BLaER1 (cell line): ENCODE measurements at regions not wholly inside any gene's neighbourhood (a gene's known extent, or its start where the extent isn't known, plus 50 kb on each side); places are given as distances from the start of the nearest gene placed in this dataset.
A peak's percentile ranks its signal among the peaks of the same experiment; 100 is the strongest.

ENCODE experiments used
- H3K27ac ChIP-seq: shearing (Covaris generic); formaldehyde crosslinking; 2 replicates; pipeline ENCODE4 v1.8.1; 2022
- H3K27me3 ChIP-seq: shearing (Covaris generic); formaldehyde crosslinking; 2 replicates; pipeline ENCODE4 v1.8.1; 2022
- H3K36me3 ChIP-seq: shearing (Covaris generic); formaldehyde crosslinking; 2 replicates; pipeline ENCODE4 v1.8.1; 2022
- H3K4me1 ChIP-seq: shearing (Covaris generic); formaldehyde crosslinking; 2 replicates; pipeline ENCODE4 v1.8.1; 2022
- H3K4me2 ChIP-seq: shearing (Covaris generic); formaldehyde crosslinking; 2 replicates; pipeline ENCODE4 v1.8.1; 2022
- H3K4me3 ChIP-seq: shearing (Covaris generic); formaldehyde crosslinking; 2 replicates; pipeline ENCODE4 v1.8.1; 2022
- H3K9ac ChIP-seq: shearing (Covaris generic); formaldehyde crosslinking; 2 replicates; pipeline ENCODE4 v1.8.1; 2022
- H3K9me3 ChIP-seq: shearing (Covaris generic); formaldehyde crosslinking; 2 replicates; pipeline ENCODE4 v1.8.1; 2022
- H4K20me1 ChIP-seq: shearing (Covaris generic); formaldehyde crosslinking; 2 replicates; pipeline ENCODE4 v1.8.1; 2022
- Cebpa-rat ChIP-seq: shearing (Covaris generic); IDR thresholded peaks from 2 replicates; pipeline ENCODE4 v1.8.1; 2022

- TF ChIP-seq Cebpa-rat, result no peak
- H3K27me3 ChIP-seq, result no peaks in the 10 kb centered on the region
- H3K4me2 ChIP-seq, result no peak overlapping the region
- no peaks in the 10 kb centered on the region for H3K9me3 ChIP-seq
- no peak overlapping the region for H3K27ac ChIP-seq
- no peak overlapping the region for H3K4me3 ChIP-seq
- H3K4me1 ChIP-seq, result peaks cover 6% of the 10 kb centered on the region; the same call in 1 of the 2 replicates
- H3K9ac ChIP-seq, result no peak overlapping the region
- no peaks in the 10 kb centered on the region for H4K20me1 ChIP-seq
- peaks cover 21% of the 10 kb centered on the region for H3K36me3 ChIP-seq
These were observed 82.4 kb upstream of the CLCN4 start for GRCh38 chrX:10074241-10074941.

GRCh38 chrX:10076765-10077164 is 80.0 kb upstream of the CLCN4 start:
- H4K20me1 ChIP-seq, result no peaks in the 10 kb centered on the region
- H3K27me3 ChIP-seq, result no peaks in the 10 kb centered on the region
- no peak overlapping the region for H3K27ac ChIP-seq

GRCh38 chrX:10077425-10078188 is 79.2 kb upstream of the CLCN4 start:
- Histone ChIP-seq H3K36me3 (peaks cover 23% of the 10 kb centered on the region; the same call in 1 of the 2 replicates), H3K27ac (no peak overlapping the region), H3K4me3 (no peak overlapping the region), H3K27me3 (no peaks in the 10 kb centered on the region), H3K9me3 (no peaks in the 10 kb centered on the region), H3K4me2 (no peak overlapping the region), H3K9ac (no peak overlapping the region), H3K4me1 (peaks cover 10% of the 10 kb centered on the region), H4K20me1 (no peaks in the 10 kb centered on the region)
- TF ChIP-seq Cebpa-rat, result no peak

More at GRCh38 chrX:10076765-10077164, 80.0 kb upstream of the CLCN4 start:
- H3K4me2 ChIP-seq, result no peak overlapping the region
- H3K36me3 ChIP-seq, result peaks cover 23% of the 10 kb centered on the region; the same call in 1 of the 2 replicates
- H3K9me3 ChIP-seq, result no peaks in the 10 kb centered on the region
- H3K4me1 ChIP-seq, result peaks cover 1% of the 10 kb centered on the region
- no peak overlapping the region for H3K9ac ChIP-seq
- H3K4me3 ChIP-seq, result no peak overlapping the region
- no peak for TF ChIP-seq Cebpa-rat

GRCh38 chrX:10078266-10078665 is 78.5 kb upstream of the CLCN4 start:
- Histone ChIP-seq H4K20me1 (no peaks in the 10 kb centered on the region), H3K4me2 (no peak overlapping the region), H3K9ac (no peak overlapping the region), H3K36me3 (peaks cover 23% of the 10 kb centered on the region; the same call in 1 of the 2 replicates), H3K4me3 (no peak overlapping the region), H3K9me3 (no peaks in the 10 kb centered on the region), H3K27ac (no peak overlapping the region), H3K4me1 (peaks cover 16% of the 10 kb centered on the region), H3K27me3 (no peaks in the 10 kb centered on the region)
- TF ChIP-seq Cebpa-rat, result no peak

- no peak overlapping the region for H3K4me2 ChIP-seq
- H3K4me3 ChIP-seq, result no peak overlapping the region
- H4K20me1 ChIP-seq, result no peaks in the 10 kb centered on the region
- no peak overlapping the region for H3K9ac ChIP-seq
- H3K27me3 ChIP-seq, result no peaks in the 10 kb centered on the region
- H3K36me3 ChIP-seq, result peaks cover 22% of the 10 kb centered on the region; the same call in 1 of the 2 replicates
- TF ChIP-seq Cebpa-rat, result no peak
- H3K27ac ChIP-seq, result no peak overlapping the region
- peaks cover 26% of the 10 kb centered on the region for H3K4me1 ChIP-seq
- H3K9me3 ChIP-seq, result no peaks in the 10 kb centered on the region
These were observed 77.5 kb upstream of the CLCN4 start for GRCh38 chrX:10079231-10079630.

GRCh38 chrX:10083809-10084208 is 73.0 kb upstream of the CLCN4 start:
- Histone ChIP-seq H3K27me3 (no peaks in the 10 kb centered on the region), H3K36me3 (peaks cover 15% of the 10 kb centered on the region; the same call in 1 of the 2 replicates), H3K4me2 (peak overlapping the region; percentile 87), H3K4me3 (no peak overlapping the region), H4K20me1 (no peaks in the 10 kb centered on the region), H3K9me3 (no peaks in the 10 kb centered on the region), H3K27ac (0 out of 2 replicates have a peak overlapping the region, but pooled peaks have one; percentile 72), H3K4me1 (peaks cover 43% of the 10 kb centered on the region), H3K9ac (peak overlapping the region; percentile 54; the same call in 1 of the 2 replicates)
- TF ChIP-seq Cebpa-rat, result no peak

- peak overlapping the region; percentile 34 for H3K4me2 ChIP-seq
- no peak overlapping the region for H3K4me3 ChIP-seq
- no peak overlapping the region for H3K27ac ChIP-seq
- H3K36me3 ChIP-seq, result peaks cover 13% of the 10 kb centered on the region; the same call in 1 of the 2 replicates
- no peaks in the 10 kb centered on the region for H4K20me1 ChIP-seq
- H3K9ac ChIP-seq, result no peak overlapping the region
- H3K4me1 ChIP-seq, result peaks cover 57% of the 10 kb centered on the region
- TF ChIP-seq Cebpa-rat, result no peak
- H3K9me3 ChIP-seq, result no peaks in the 10 kb centered on the region
- no peaks in the 10 kb centered on the region for H3K27me3 ChIP-seq
These were observed 71.6 kb upstream of the CLCN4 start for GRCh38 chrX:10085223-10085622.

GRCh38 chrX:10086676-10087075 is 70.1 kb upstream of the CLCN4 start:
- Histone ChIP-seq H3K9me3 (no peaks in the 10 kb centered on the region), H3K4me3 (no peak overlapping the region), H4K20me1 (no peaks in the 10 kb centered on the region), H3K4me2 (no peak overlapping the region), H3K27me3 (no peaks in the 10 kb centered on the region), H3K9ac (no peak overlapping the region), H3K36me3 (peaks cover 15% of the 10 kb centered on the region), H3K27ac (no peak overlapping the region), H3K4me1 (peaks cover 58% of the 10 kb centered on the region)
- no peak for TF ChIP-seq Cebpa-rat

GRCh38 chrX:10087391-10087790 is 69.4 kb upstream of the CLCN4 start:
- no peak overlapping the region for H3K9ac ChIP-seq
- H3K4me2 ChIP-seq, result no peak overlapping the region
- H3K4me1 ChIP-seq, result peaks cover 50% of the 10 kb centered on the region
- peaks cover 22% of the 10 kb centered on the region for H3K36me3 ChIP-seq
- H3K27ac ChIP-seq, result no peak overlapping the region
- H3K27me3 ChIP-seq, result no peaks in the 10 kb centered on the region
- no peaks in the 10 kb centered on the region for H3K9me3 ChIP-seq
- no peak for TF ChIP-seq Cebpa-rat
- H4K20me1 ChIP-seq, result no peaks in the 10 kb centered on the region
- H3K4me3 ChIP-seq, result no peak overlapping the region

- TF ChIP-seq Cebpa-rat, result no peak
- no peaks in the 10 kb centered on the region for H3K9me3 ChIP-seq
- H3K4me2 ChIP-seq, result peak overlapping the region; percentile 54
- no peak overlapping the region for H3K4me3 ChIP-seq
- H3K36me3 ChIP-seq, result peaks cover 39% of the 10 kb centered on the region
- H3K9ac ChIP-seq, result no peak overlapping the region
- peaks cover 31% of the 10 kb centered on the region for H3K4me1 ChIP-seq
- H3K27ac ChIP-seq, result peak overlapping the region; percentile 10; the same call in 1 of the 2 replicates
- no peaks in the 10 kb centered on the region for H3K27me3 ChIP-seq
- H4K20me1 ChIP-seq, result no peaks in the 10 kb centered on the region
These were observed 67.4 kb upstream of the CLCN4 start for GRCh38 chrX:10089378-10089795.
